HG02870 (cell line): ENCODE measurements at regions not wholly inside any gene's neighbourhood (a gene's known extent, or its start where the extent isn't known, plus 50 kb on each side); places are given as distances from the start of the nearest gene placed in this dataset.
"Not testable (repeated sequence)": the region's sequence is repeated elsewhere in the genome, so short reads cannot be mapped to it uniquely, and the experiment has no call there.

Source experiments
- ATAC-seq: cut with Tn5 transposase; IDR thresholded peaks from one replicate; pipeline ENCODE4 v1.9.1; 2021; ENCODE audit warnings: mild to moderate bottlenecking, moderate library complexity; ENCODE audit not compliant: unreplicated experiment

DNA sequence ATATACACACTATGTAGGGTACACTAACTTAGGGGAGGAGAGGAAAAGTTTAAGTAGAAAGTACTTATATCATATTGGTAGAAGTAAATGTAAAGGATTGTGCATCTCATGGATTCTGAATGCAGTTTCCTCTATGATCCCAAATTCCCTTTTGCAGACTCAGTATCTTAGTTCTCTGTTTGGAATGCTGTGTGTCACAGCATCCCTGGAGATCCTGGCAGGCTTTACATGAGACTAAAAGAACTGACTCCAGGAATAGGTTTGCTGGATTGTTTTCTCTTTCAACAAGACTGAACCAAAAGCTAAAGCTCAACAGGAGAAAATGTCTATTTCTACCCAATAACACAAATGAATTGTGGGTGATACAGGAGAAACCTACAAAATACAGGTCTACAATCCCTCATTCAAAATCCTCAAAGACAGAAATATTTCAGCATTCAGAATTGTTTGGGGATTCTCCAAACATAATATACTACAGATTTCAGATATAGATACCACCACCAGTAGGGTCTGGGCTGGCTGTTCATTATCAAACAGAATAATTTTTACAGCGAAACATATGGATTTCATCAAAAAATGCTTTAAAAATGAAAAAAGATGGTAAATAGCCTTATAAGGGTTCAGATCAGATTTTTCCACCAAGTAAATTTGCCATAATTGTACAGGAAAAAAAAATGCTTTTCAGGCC is 324.7 kb upstream of the GRAMD2B start:
- no peak for ATAC-seq

DNA sequence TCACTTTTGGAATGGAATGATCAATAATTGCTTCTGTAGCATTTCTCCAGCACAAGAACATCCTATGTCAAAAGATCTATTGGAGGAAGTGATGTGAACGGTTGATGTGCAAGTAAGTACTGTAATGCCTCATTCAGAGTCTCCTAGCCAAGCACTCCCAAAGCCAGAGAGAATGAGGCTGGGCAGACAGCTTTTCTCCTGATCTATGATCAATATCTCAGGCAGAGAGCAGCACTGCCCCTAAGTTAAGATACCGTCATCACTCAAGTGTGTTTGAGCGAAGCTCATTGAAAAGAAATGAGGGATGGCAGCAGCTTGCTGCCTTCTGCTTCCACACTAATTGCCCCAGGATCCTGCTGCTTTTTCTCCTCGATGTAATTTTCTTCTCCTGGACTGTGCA is 324.1 kb upstream of the GRAMD2B start:
- ATAC-seq = no peak

DNA sequence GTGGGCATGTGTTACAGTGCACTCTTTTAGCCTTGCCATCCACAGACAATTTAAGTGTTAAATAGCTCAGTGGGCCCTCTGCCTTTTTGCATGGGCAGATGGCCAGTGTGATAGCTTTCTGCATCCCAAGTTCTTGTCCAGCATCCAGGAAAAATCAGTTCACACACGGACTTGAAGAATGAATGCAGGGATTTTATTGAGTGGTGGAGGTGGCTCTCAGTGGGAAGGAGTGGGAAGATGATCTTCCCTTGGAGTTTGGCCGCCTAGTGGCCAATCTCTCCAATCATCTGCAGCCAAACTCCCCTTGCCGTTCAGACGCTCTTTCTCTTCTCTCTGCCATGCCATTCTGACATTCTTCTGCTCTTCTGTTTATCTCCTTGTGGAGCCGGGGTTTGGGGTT is 322.4 kb upstream of the GRAMD2B start:
- no peak for ATAC-seq

DNA sequence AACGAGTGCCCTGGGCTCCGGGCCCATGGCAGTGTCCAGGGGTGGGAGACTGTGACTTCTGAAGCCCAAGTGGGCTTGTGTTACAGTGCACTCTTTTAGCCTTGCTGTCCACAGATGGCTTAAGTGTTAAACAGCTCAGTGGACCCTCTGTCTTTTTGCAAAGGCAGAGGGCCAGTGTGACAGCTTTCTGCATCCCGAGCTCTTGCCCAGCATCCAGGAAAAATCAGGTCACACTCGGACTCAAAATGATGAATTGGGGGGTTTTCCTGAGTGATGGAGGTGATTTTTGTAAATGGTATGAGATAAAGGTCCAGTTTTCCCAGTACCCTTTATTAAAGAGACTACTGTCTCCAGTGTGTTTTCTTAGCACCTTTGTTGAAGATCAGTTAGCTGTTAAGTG is 321.3 kb upstream of the GRAMD2B start:
- no peak for ATAC-seq

DNA sequence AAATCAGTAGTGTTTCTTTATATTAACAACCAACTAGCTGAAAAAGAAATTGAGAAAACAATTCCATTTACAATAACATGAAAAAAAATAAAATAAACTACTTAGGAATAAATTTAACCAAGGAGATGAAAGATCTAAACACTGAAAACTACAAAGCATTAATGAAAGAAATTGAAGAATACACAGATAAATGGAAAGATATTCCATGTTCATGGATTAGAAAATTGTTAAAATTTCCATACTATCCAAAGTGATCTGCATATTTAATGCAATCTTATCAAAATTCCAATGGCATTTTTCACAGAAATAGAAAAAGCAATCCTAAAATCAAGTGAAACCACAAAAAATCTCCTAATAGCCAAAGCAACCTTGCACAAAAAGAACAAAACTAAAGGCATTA is 320.2 kb upstream of the GRAMD2B start:
- no peak for ATAC-seq

DNA sequence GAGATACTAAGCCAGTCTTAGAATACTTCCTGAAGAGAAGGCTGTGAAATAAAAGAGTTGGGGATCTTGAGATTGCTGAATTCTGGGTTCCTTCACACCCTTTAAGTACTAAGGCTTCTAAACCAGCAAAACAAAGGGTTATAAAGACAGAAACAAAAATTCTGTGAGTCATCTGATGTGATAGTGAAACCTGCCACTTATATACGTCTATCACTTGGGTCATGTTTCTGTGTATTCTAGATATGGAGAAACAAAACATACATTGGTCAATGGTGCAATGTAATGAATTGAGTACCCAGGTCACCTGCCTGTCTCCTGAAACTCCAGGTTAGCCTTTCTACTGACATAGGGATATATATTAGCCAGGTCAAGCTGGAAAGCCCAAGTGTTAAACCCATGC is 319.3 kb upstream of the GRAMD2B start:
- no peak for ATAC-seq

DNA sequence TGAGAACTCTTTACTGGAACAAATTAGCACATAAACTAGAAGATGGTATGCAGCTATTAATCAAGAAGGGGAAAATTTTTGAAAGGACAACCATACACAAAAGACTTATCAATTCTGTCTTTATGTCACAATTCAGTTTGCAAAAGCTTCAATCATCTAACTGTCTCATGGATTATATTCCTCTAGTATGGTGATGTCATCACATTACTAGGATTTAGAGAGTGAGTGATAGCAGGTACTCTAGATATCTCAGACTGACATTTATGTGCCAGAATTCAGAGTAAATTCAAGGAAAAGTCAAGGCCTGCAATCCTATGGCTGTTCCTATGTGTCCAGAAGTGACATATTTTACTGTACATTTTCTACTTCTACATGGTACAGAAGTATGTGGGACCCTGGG is 318.9 kb upstream of the GRAMD2B start:
- no peak for ATAC-seq

DNA sequence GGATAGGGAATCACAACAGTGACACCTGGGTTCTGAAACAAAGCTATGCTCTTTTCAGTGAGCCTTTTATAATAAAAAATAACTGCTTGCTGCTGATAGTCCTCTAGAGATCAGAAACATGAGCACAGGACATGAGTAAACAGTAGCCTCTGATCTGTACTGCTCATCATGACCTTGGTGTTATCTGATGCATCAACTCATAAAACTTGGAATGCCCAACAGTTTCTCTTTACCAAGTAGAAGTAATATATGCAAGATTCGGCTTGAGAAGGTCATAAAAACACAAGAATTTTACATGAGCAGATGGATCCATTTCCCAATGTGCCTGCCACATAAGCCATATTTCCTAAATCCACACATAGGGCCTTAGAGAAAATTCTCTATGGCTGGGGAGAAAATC is 318.3 kb upstream of the GRAMD2B start:
- ATAC-seq = no peak

DNA sequence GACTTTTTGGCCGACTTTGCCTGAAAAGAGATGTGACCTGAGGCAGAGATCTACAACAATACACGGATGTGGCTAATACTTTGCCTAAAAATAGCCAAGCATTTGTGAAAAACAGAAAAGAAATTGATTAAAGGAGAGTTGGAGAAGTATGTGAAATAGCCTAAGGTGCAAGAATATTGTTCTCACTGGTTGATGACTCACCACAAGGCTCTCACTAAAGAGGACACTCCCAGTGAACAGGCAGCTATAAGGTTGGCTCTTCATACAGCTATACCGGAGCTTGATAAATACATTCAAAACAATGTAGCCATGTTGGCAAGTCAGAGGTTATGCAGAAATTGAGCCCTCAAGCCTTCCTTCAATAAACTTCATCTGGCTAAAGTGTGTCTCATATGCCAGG is 317.2 kb upstream of the GRAMD2B start:
- ATAC-seq = no peak

DNA sequence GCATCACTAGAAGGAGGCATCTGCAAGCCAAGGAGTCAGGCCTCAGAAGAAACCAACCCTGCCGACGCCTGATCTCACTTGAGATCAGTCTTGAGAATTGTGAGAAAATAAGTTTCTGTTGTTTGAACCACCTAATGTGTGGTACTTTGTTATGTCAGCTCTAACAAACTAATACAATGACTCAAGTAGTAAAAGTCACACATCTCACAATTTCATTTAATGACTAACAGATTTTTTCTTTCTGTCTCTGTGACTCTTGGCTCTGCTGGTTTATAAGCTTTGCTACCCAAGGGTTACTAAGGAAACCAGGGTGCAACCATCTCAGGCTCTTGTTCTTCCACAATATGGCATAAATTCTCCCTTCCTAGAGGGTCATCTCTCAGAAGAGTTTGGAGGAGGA is 315.8 kb upstream of the GRAMD2B start:
- no peak for ATAC-seq

DNA sequence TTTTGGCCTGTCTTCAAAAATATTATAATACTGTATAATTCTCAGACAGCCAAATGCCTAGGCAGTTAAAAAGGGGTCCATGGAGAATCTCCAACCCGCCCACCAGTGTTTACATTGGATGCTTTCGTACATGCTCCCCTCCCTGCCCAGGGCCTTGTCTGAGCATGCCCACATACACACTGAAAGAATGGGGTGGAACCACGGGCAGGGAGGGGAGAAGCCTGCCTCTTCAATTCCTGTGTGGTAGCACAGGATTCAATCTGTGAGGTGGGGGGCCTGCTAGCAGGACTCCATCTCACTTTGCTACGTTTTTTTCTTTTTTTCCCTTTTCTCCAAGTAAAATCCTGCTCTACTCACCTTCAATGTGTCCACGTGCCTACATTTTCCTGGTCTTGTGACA is 314.7 kb upstream of the GRAMD2B start:
- no peak for ATAC-seq

DNA sequence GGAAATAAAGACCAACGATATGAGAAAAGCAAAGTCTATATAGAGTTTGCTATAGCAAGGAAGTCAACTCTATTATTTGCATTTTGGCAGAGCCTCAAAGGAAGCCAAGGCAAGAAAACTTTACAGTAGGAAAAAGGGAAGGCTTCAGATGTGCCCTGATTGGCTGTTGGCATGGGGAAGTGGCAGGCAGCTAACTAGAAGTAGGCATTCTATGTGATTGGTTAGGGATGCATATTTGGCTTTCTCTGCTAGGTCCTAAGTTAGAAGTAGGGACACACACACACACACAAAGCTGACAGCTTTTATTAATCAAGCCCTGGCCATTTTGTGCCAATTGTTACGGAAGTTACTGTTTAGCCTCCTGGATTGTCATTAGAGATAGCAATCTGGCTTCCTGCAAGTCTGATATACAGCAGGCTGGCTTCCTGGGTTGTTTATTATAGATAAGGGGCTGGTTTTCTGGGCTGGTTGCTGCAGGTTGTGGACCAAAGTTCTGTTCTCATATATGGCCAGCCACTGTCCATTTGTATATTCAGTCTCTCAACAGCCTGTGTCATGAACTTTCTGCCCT is 308.1 kb upstream of the GRAMD2B start:
- ATAC-seq = no peak

DNA sequence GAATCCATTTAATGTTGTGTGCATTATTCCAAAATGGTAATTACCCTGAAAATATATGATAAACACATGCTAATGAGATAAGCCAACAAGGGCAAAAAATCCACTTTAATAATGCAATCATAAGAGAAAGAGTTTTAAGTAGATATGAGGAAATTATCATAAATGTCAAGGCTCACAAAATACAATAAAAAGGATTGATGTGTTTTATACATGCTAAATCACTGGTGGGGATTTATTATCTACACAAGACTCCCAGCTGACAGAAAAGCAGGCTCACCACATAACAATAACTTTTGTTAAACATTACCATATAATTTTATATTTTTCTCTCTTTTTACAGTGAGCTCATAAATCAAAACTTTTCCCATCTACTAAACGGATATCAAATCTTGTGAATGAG is 306.2 kb upstream of the GRAMD2B start:
- no peak for ATAC-seq

DNA sequence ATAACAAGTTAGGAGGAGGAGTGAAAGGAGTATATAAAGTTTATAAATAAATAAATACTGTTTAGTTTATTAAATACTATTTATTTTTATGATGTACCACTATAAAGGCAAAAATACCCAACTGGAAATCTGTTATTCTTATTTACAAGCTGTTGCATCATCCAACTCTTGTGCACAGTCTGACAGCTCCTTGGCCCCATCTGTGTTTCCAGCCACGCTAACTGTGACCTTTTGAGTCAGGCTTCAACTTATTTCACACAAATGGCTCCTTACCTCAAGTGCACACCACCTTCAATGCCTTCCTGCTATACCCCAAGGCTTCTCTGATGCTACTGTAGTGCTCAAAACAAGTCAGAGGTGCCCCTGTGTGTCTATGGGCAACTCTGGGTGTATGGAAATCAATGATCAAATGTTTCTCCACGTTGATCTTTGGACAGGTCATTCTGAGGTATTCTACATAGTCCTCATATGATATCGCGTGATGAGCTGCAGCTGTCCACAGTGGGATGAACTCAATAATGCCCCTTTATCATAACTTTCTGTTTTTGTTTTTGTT is 303.2 kb upstream of the GRAMD2B start:
- ATAC-seq = no peak

DNA sequence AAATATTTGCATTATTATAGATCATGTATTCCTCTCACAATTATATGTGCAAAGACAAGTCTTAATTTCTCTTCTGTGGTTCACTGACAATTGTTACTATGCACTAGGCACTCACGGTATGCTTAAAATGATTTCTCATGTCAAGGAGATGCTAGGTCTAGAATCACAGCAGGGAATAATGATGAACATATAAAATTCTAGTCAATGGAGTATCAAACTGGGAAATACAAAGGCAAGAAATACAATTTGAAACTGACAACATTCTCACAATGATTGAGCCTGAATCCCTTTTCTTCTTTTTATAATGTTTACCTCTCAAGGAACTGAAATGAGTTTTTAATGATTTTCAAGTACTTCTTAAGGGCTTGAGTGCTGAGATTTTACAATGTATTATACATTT is 302.3 kb upstream of the GRAMD2B start:
- no peak for ATAC-seq

DNA sequence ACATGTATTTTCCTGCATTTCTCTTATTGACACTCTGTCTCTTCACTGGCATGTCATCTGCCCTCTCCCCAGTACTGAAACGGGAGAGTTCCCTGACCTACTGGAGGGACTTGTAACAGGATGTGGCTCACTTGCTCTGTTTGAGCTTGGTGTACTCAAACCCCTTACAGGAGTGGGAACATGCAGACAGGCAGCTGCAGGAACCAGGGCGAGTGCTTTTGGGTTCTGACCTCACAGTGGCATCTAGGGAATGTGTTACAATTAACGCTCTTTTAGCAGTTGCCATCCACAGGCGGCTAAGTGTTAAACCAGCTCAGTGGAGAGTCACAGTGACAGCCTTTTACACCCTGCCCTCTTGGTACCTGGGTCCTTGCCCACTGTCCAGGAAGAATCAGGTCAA is 300.3 kb upstream of the GRAMD2B start:
- no peak for ATAC-seq

DNA sequence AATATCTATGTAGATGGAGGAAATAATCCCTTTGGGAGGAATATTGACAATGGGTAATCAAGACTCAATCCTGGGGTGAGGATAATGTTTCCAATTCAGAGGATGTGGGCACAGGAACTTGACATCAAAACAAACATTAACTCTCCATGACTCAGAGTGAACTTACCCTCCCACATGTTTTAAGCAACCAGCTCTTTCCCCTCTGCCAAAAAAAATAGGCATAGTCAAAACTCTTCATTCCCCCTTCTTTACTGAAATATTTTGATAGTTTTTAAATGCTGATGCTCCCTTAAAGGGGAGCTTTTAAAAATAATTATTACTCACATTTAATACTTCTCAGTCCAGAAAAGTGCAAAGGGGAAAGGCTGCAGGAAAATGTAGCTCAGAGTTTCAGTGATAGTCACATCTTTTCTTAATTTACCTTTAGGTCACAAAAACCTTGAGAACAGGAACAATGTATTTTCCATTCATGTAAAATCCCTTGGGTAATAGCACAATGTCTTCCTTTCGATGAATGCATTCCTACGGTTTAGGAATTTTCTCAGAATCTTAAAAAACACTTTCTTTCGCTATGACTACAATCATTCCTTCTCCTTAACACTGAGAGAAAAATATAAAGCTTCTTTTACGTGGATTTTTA is 298.4 kb upstream of the GRAMD2B start:
- no peak for ATAC-seq

DNA sequence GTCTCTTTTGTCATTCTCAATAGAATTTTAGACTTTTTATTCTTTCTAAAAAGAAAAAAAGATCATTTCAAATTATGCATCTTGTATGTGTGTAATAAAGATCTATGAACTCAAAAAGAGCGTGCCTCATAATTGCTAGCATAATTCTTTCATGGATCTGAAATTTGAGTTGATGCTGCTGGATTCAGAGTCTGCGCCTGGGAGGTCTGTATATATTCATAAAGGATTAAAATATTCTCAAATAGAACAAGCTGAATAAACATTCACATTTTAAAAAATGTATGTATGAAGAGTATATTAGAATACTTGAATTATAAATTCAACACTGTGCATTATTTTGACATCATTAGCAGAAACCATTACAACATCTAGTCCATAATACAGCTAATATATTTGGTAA is 297.8 kb upstream of the GRAMD2B start:
- no peak for ATAC-seq

DNA sequence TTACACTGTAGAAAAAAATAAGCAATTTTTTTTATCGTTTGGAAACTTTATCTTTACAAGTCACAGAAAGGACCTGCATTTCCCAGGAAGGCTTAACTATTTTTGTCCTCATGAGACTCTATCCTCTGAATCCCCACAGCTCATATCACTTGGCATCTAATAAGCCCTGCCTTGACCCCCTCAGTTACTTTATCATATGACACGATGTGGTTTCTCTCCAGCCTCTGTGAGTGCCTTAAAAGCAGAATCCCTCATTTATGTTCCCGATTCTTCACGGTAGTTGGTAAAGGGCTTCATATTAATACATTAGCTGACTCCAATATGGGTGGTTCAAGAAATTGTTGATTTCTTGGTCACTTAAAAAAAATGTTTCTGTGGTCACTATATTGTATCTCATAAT is 296.6 kb upstream of the GRAMD2B start:
- ATAC-seq = no peak

DNA sequence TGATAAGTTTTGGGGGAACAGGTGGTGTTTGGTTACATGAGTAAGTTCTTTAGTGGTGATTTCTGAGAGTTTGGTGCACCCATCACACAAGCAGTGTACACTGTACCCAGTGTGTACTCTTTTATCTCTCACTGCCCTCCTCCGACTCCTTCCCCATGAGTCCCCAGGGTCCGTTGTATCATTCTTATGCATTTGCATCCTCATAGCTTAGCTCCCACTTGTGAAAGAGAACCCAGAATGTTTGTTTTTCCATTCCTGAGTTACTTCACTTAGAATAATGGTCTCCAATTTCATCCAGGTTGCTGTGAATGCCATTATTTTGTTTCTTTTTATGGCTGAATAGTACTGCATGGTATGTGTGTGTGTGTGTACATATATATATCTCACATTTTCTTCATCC is 295.8 kb upstream of the GRAMD2B start:
- ATAC-seq = not testable (repeated sequence)

DNA sequence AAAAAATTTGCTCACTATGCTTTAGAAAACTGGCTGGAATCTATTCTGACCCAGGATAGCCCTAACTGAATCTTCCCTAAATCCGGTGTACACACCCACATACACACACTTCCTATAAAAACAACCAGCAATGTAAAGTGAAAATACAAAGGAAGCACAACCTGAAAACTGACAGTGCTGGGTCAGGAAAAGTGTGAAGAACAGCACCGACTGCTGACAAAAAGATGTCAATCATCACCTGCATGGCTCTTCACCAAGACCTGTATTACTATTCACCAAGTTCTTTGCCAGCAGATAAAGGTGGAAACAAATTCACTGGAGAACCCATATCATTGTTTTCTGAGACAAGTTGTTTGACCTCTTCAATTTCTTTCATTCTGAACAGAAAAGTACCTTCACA is 293.8 kb upstream of the GRAMD2B start:
- ATAC-seq = no peak

DNA sequence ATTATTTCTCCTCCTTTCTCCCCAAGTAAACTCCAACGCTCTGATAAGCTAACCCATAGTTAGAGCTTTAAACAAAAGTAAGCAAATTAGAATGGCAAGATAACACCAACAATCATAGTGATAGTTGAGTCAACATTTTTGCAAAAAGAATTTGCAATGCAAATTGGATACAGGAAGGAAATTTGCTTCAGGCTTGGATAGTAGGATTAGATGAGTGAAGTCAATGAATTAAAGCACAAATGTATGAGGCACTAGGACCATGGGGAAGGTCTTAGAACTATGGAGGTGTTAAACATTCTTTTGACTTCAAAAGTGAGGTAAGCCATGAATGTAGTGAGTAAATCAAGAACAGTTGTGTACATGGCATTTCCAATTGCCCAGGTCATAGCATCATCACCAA is 289.8 kb upstream of the GRAMD2B start:
- no peak for ATAC-seq
